Osteoblast (primary cell): ENCODE measurements at regions not wholly inside any gene's neighbourhood (a gene's known extent, or its start where the extent isn't known, plus 50 kb on each side); places are given as distances from the start of the nearest gene placed in this dataset.

ENCODE experiments used
- DNase-seq: peaks from one replicate; pipeline ENCODE4 v3.0.0; 2011; ENCODE audit warnings: low spot score, mixed read lengths; ENCODE audit not compliant: insufficient read length; ENCODE audit errors: missing footprints
- H2AFZ ChIP-seq: 2 replicates; pipeline ENCODE4 v1.6.0; 2011; ENCODE audit warnings: mild to moderate bottlenecking, low read length
- H3K27ac ChIP-seq: 2 replicates; pipeline ENCODE4 v1.5.1; 2011; ENCODE audit warnings: mild to moderate bottlenecking, low read depth, low read length, moderate library complexity
- H3K27me3 ChIP-seq: 2 replicates; pipeline ENCODE4 v1.6.0; 2012; ENCODE audit warnings: mild to moderate bottlenecking, control low read depth, inconsistent platforms, low read length, moderate library complexity; ENCODE audit not compliant: insufficient read depth
- H3K36me3 ChIP-seq: 2 replicates; pipeline ENCODE4 v1.5.1; 2011; ENCODE audit warnings: mild to moderate bottlenecking, low read length, control low read depth, moderate library complexity; ENCODE audit not compliant: insufficient read depth
- H3K4me1 ChIP-seq: 2 replicates; pipeline ENCODE4 v1.5.1; 2011; ENCODE audit warnings: mild to moderate bottlenecking, low read length, control low read depth, moderate library complexity; ENCODE audit not compliant: insufficient read depth
- H3K4me2 ChIP-seq: 2 replicates; pipeline ENCODE4 v1.6.0; 2011; ENCODE audit warnings: mild to moderate bottlenecking, low read length; ENCODE audit not compliant: insufficient read depth
- H3K4me3 ChIP-seq: fragments of 200-600 bp; sonication (generic); 3 replicates; pipeline ENCODE4 v1.5.1; 2012; ENCODE audit warnings: mild to moderate bottlenecking, low read length, inconsistent platforms; ENCODE audit not compliant: insufficient read depth
- H3K79me2 ChIP-seq: 2 replicates; pipeline ENCODE4 v1.6.0; 2012; ENCODE audit warnings: mild to moderate bottlenecking, low read length, control low read depth, inconsistent platforms; ENCODE audit not compliant: insufficient read depth
- H3K9me3 ChIP-seq: 2 replicates; pipeline ENCODE4 v1.5.1; 2011; ENCODE audit warnings: low read depth, low read length, control low read depth
- H4K20me1 ChIP-seq: 2 replicates; pipeline ENCODE4 v1.6.0; 2012; ENCODE audit warnings: mild to moderate bottlenecking, low read length, control low read depth; ENCODE audit not compliant: insufficient read depth
- TF ChIP-seq, protein P1 (sequence below): IDR thresholded peaks from 2 replicates; pipeline ENCODE4 v1.5.1; 2011; ENCODE audit warnings: mild to moderate bottlenecking, low read depth, low read length, moderate library complexity; ENCODE audit errors: extremely low read depth

DNA sequence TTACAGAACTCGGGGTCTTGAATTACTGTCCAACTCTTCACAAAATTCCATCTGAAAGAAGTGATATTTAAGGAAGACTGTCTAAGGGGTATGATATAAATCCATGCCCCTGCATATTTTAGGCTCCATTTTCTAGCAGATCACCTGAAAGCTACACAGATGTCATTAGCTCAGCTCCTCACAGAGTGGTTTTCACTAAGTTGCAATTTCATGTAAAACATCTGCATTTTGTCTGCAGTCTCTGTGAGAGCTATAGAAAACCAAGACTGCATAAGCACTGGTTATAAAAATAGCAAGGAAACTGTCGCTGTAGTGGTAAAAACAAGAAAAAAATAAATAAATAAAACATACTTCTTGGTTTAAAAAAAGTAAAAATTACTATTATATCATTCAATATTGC lies 103.4 kb downstream of the RPL27A start:
- TF ChIP-seq, protein P1, sequence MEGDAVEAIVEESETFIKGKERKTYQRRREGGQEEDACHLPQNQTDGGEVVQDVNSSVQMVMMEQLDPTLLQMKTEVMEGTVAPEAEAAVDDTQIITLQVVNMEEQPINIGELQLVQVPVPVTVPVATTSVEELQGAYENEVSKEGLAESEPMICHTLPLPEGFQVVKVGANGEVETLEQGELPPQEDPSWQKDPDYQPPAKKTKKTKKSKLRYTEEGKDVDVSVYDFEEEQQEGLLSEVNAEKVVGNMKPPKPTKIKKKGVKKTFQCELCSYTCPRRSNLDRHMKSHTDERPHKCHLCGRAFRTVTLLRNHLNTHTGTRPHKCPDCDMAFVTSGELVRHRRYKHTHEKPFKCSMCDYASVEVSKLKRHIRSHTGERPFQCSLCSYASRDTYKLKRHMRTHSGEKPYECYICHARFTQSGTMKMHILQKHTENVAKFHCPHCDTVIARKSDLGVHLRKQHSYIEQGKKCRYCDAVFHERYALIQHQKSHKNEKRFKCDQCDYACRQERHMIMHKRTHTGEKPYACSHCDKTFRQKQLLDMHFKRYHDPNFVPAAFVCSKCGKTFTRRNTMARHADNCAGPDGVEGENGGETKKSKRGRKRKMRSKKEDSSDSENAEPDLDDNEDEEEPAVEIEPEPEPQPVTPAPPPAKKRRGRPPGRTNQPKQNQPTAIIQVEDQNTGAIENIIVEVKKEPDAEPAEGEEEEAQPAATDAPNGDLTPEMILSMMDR = no peak
- H3K4me2 ChIP-seq = no peak overlapping the region
- peaks cover 6% of the 10 kb centered on the region for H3K79me2 ChIP-seq
- no peak overlapping the region for H2AFZ ChIP-seq
- no peaks in the 10 kb centered on the region for H3K9me3 ChIP-seq
- H3K36me3 ChIP-seq = no peaks in the 10 kb centered on the region
- no peak overlapping the region for H3K4me3 ChIP-seq
- no peaks in the 10 kb centered on the region for H3K4me1 ChIP-seq
- no peak for DNase-seq
- H3K27ac ChIP-seq = no peak overlapping the region
- peaks cover 40% of the 10 kb centered on the region for H4K20me1 ChIP-seq
- no peaks in the 10 kb centered on the region for H3K27me3 ChIP-seq

DNA sequence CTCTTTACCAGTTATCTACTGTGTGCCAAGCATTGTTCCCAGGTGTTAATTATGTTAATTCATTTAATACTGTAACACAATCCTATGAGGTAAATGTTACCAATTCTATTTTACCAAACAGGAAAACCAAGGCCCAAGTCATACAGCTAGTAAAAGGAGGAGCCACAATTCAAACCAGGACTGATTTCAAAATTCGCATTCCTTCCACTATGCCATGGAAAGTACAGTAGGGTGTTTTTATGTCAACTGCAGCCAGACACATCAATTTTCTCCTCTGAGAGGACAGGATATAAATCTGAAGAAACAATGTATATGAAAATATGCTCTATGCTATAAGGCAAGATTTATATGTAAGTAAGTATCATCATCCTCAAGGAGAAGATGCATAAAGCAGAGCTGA lies 104.3 kb downstream of the RPL27A start:
- Histone ChIP-seq H2AFZ (no peak overlapping the region), H3K9me3 (no peaks in the 10 kb centered on the region), H3K4me3 (no peak overlapping the region), H3K4me1 (no peaks in the 10 kb centered on the region), H3K27ac (no peak overlapping the region), H4K20me1 (peaks cover 39% of the 10 kb centered on the region), H3K27me3 (no peaks in the 10 kb centered on the region), H3K36me3 (no peaks in the 10 kb centered on the region), H3K79me2 (peaks cover 6% of the 10 kb centered on the region), H3K4me2 (no peak overlapping the region)
- TF ChIP-seq, protein P1 = peak; percentile 23
- no peak for DNase-seq

DNA sequence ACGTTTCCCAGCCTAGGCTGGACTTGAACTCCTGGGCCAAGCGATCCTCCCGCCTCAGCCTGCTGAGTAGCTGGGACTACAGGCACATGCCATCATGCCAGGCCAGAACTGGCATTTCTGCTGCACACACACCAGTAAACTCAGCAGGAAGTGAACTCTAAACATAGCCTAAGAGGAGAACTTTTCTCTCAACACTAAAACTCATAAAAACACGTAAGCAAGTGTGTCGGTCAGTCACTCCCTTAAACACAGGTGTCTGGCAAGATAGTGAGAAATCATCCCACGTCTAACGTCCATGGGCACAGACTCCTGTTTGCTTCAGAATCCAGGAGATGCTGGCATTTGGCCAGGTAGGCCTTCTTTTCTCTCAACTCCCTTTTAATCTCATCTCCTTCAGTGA lies 104.8 kb downstream of the RPL27A start:
- H4K20me1 ChIP-seq = peaks cover 40% of the 10 kb centered on the region
- H3K27ac ChIP-seq = no peak overlapping the region
- no peaks in the 10 kb centered on the region for H3K9me3 ChIP-seq
- TF ChIP-seq, protein P1 = no peak
- no peaks in the 10 kb centered on the region for H3K27me3 ChIP-seq
- no peak overlapping the region for H3K4me3 ChIP-seq
- H3K36me3 ChIP-seq = no peaks in the 10 kb centered on the region
- no peak overlapping the region for H3K4me2 ChIP-seq
- peaks cover 6% of the 10 kb centered on the region for H3K79me2 ChIP-seq
- no peak for DNase-seq
- H3K4me1 ChIP-seq = no peaks in the 10 kb centered on the region
- no peak overlapping the region for H2AFZ ChIP-seq

DNA sequence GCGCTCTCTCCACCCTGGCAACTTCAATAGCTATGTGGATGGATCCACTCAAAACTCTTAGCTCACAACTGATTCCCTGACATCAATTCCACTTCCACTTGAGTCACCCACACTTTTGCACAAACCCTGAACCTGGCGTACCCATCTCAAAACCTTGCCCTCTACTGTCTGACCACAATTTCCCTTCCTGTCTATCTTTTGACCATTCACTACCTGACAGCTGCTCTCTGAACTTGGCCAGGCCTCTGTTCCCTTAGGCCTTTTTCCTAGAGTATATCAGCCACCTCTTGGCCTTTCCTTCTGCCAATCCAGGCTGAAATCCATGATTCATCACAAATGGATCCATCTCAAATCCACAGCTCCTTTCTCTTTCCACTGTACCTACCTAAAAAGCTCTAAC lies 106.0 kb downstream of the RPL27A start:
- TF ChIP-seq, protein P1 = no peak
- no peaks in the 10 kb centered on the region for H3K4me1 ChIP-seq
- no peak for DNase-seq
- no peak overlapping the region for H3K4me2 ChIP-seq
- no peak overlapping the region for H2AFZ ChIP-seq
- H3K27me3 ChIP-seq = no peaks in the 10 kb centered on the region
- H3K79me2 ChIP-seq = peaks cover 6% of the 10 kb centered on the region
- H4K20me1 ChIP-seq = peaks cover 44% of the 10 kb centered on the region
- no peaks in the 10 kb centered on the region for H3K36me3 ChIP-seq
- no peaks in the 10 kb centered on the region for H3K9me3 ChIP-seq
- H3K27ac ChIP-seq = no peak overlapping the region
- no peak overlapping the region for H3K4me3 ChIP-seq
